SW 1271 (cell line): ENCODE measurements at regions not wholly inside any gene's neighbourhood (a gene's known extent, or its start where the extent isn't known, plus 50 kb on each side); places are given as distances from the start of the nearest gene placed in this dataset.
A peak's percentile ranks its signal among the peaks of the same experiment; 100 is the strongest.

Experiments
- DNase-seq, 2 experiments: peaks; one replicate each; lab custom pipeline; 2025; lab: John Stamatoyannopoulos, UW

DNA sequence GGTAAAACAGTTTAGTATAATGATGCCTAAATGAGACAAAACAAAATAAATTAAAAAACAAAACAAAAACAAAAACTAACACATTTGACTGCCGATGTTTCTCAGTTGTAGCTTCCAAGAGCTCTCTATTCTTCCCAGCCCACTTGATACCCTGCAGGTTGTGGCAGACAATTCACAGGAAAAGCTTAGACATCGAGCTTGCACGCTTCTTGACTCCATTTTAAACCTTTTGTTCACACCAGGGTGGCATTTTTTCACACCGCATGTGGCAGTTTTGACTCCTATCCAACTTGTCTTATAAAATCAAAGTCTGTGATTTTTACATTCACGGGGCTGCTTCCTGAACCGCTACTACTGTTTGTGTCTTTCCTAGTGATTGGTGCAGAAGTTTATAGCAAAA, 575.9 kb downstream of the USP25 start:
- DNase-seq, result no peak

DNA sequence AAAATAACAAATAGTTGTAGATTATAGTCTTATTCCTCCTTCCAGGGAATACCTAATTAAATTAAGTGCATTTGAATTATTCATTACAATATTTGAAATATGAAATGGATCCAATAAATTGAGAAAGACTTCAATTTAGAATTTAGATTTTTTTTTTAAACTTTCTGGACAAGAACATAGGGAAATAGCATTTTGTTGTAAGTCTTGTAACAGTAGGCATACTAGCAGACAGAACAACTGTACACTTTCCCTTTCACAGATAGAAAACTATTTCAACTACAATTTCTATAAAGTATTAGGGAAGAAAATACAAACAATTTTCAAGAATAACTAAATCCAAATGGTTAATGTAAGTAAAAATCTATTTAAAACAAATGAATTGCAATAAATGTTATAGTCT, 577.5 kb downstream of the USP25 start:
- DNase-seq, result no peak

DNA sequence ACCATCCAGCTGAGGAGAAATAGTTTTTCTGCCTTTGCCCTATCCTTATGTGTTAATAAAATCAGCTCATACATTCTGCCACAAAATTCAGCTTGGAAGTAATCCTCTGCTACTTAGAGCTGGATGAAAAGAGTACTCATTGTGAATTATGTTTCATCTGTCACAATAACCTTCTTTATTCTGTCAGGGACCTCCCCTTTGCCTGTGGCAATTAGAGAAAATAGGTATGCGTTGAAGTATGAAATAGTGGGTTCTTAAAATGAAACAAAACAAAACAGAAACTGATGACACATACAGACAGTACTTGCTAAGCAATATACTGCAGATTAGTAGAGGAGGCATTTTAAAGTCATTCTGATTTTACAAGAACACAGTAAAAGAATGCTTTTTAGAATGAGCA, 578.5 kb downstream of the USP25 start:
- DNase-seq, result no peak

DNA sequence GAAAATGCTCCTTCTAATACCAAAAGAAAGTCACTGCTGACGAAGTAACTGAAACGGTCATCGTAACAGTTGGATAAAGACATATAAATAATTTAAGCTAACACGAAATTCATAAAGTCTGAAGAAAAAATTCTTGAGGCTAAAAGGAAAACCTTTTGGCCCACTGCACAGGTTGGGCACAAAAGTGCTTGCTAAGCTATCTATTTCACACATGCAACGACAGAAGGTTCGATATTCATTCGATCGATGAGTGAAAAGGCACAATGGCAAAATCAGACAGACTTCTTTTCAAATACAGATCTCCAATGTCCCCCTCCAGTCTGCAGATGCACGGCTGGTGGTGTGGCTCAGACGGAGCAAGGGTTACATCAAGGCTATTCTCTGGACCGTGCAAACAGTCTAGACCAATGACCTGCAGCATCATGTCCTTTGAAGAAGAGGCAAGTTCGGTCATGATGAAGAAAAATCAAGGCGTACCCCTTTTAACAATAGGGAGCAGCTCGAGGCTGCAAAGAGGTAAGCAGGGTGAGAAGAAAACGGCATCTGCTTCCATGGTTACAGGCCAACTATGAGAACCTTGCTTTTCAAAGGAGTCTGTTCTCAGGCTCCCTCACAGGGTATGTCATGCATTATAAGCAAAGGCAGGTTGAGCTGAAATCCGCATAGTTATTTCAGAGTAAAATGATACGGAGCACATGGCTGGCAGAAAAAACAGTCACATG, 579.6 kb downstream of the USP25 start:
- no peak for DNase-seq

DNA sequence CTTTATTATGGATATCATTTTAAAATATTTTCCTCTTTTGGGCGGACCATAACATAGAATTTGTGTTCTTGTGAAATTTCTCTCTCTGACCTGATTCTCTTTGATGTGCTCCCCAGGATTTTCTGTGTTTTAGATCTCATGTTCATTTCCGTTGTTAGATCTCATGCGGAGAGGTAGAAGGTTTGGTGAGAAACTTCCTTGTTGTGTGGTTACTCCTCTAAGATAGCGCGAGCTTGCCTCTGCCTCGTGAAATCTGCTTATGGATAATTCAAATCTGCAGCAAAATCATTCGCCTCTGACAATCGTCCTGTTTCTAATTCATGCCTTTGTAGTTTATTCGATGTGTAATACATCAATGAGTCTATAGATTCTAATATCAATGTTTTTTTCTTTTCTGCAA, 580.4 kb downstream of the USP25 start:
- DNase-seq, result no peak

DNA sequence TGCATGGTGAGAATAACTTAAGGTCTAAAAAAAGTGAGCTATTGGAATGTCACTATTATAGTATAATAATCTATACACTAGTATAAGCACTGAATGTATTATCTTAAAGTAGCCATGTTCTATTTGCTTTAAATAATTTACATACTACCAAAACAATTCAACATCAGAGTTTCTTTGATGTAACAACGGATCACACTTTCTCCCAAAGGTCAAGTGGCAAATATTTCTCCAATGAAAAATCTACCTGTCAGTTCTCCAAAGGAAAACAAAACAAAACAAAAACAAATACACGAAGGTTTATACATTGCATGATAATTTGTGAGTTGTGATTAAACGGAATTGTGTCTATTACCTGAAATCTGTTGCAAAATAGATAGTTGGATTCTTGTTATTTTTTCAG, 581.4 kb downstream of the USP25 start:
- no peak for DNase-seq

DNA sequence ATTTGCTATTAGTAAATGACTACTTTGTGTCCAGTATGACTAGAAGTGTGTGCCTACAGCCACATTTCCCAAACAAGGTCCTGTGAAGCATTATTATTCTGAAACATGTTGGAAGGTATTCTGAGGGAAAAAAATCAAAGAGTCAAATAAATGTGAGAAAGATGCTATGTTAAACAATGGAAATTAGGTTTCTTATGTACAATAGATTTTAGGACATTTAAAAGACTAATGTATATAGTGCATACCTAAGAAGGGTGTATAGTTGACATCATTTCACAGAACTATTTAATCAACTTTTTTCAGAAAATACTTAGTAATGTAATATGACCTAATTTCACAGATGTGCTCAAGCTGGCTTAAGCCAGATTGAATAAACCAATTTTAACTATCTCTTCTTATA, 582.5 kb downstream of the USP25 start:
- DNase-seq, result no peak

DNA sequence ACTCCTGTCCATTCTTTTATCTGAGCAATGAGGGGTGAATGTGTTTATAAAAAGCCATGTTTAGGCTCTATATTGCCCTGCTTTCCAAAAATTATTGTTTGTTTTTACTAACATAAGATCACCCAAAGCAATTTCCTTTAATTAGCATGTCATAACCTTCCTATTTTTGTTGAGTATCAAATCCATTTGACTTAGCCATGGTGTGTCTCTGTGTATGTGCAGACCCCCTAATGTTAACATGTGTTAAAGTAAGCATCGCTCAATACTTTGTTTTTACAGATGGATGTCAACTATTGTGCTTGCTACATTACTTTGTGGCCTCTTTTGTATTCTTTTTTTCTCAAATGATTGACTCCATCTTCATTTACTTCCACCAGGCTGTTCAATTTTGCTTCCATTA, 585.4 kb downstream of the USP25 start:
- DNase-seq, result no peak

DNA sequence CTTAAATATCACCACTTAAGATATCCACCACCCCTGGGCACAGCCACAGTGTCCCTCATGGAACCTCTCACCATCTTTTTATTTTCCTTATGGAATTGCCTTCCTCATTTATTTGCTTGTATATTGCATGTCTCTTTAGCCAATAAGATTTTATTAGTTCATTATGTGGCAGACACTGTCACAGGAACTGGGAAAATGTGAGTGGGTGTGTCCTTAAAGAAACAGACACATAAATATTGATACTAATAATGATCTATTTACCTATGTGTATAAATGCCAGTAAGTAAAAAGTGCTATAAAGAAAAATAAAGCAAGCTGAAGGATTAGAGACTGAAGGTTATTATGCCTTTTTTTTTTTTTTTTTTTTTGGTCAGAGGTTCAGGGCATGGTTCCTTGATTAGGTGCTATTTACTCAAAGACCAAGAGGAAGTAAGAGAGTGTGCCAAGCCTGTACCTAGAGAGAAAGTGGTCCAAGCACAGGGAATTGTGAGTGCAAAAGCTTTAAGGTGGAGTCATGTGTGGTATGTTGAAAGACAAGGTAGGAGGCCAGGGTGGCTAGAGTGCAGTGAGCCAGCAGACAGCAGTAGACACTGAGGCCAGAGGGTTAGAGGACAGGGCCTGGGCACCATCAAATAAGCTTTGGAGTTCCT, 589.0 kb downstream of the USP25 start:
- DNase-seq, result no peak

DNA sequence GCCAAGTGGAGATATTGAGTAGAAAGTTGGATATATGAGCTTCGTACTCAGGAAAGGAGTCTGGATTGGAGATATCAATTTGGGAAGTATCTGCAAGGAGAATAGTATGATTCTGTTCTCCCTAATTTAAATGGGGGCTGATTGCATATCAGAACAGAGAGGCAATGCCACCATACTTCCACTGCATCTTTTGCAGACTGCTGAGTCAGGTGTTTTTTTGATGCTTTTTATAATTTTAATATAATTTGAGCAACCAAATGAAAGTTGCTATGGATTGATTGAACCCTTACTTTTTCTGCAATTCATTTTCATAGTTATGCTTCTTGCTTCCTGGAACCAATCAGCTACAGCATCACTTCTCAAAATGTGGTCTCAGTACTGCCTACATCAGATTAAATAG, 590.3 kb downstream of the USP25 start:
- no peak for DNase-seq

DNA sequence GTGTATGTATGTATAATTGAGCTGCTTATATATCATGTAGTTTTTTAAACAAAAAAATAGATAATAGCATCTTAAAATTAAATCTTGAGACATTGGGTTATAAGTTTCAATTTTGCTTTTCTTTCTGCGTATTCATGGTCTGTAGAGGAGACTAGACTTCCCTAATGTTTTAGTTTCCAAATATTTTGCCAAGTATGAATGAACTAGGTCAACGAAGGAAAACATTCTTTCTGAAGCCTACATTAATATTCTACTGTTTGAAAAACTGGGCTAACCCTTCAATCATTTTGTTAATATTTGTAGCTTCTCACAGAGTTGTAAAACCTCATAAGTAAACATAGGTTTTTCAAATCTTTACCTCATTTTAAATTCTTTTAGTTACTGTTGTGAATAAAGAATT, 592.7 kb downstream of the USP25 start:
- DNase-seq, result no peak

DNA sequence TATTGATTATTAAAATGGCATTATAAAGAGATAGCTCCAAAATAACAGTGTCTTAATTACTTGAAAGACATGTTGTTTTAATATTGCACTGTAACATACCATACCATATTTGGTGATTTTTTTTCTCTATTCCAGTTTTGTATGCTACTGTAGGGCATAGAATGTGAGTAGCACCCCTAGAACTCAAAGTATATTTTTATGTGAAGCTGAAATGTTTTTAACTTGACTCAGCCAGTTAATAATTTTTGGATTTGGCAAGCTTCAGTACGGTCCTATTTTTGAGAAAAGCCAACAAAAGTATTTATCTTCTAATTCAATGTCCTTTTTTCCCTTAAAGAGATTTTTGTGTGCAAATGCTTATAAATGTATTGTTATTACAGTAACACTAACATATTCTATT, 593.8 kb downstream of the USP25 start:
- no peak for DNase-seq

DNA sequence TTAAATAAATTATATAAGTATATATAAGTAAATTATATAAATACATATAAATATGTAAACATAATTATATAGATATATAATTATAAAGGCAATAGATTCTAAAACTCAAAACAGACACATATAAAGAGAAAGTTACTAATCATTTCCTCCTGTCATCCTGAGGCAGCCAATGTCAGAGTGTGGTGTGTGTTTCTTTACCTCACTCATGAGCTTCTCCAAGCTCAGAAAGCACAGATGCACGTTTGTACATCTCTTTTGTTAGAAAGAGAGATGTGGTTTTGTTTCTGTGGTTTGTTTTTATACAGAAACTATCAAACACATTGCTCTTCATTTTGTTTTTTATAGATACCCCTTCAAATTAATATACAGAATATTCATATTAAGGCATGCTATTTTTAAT, 594.8 kb downstream of the USP25 start:
- no peak for DNase-seq

DNA sequence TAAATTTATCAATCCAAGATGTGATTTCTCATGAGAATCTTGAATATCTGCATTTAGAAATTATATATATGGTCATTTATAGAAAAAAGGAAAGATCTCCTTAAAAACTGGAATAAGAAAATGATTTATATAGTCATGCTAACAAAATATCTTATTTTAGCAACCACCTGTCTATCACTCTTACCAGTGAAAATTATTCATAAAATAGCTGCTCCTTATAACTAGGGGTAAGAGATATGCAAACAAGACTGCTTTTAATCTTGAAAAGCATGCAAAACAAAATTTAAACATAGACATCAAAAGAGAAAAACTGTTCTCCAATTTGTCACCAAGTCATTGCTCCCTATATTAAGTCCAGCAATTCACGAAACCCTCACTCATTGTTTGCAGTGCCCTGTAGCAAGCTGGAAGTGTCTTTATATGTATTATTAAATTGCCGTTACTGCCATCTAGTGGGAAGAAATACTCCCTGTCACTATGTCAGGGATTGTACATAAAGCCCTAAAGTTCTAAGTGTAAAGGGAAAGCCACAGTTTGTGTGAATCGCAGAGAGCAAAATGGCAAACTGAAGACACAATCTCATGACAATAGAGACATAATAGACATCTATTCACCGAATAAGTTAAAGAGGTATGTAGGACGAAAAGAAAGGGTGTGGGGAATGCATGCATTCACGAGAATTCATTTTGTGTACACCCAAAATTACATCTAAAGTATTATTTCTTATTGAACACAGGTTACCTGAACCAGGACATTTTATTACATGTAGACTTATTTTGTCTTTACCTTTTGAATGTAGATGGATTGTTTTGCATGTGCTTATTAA, 600.5 kb downstream of the USP25 start:
- DNase-seq, result peak in 1 of 2 experiments; percentile 60

DNA sequence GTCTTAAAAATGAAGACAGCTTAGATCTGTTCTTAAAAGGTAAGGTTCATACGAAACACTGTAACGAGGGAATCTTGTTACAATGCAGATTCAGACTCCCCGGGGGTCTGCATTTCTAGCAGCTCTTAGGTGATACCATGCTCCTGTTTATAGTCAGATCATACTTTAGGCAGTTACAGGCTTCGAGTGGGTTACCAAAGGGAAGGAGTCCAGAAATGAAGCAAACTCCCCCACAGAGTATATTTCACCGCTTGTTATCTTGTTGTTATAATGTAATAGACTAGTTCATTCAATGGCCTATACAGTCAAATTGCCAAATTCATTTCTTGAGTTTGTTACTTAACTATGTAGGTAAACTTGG, 601.1 kb downstream of the USP25 start:
- no peak for DNase-seq

DNA sequence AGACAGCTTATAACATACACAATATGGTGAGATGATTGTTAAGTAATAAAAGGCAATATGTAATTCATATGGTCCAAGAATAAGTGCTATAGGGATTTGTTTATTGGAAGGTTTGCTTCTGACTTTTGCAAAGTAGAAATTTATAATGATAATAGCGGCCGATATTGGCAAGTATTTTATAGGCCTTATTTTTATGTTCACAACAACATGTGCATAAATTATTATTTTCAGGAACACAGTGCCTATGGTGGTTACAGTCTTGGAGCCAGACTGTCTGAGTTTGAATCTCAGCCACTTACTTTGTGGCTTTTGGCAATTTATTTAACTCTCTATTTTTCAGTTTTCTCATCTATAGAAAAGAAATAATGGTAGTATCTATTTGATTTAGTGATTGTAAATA, 607.5 kb downstream of the USP25 start:
- no peak for DNase-seq

DNA sequence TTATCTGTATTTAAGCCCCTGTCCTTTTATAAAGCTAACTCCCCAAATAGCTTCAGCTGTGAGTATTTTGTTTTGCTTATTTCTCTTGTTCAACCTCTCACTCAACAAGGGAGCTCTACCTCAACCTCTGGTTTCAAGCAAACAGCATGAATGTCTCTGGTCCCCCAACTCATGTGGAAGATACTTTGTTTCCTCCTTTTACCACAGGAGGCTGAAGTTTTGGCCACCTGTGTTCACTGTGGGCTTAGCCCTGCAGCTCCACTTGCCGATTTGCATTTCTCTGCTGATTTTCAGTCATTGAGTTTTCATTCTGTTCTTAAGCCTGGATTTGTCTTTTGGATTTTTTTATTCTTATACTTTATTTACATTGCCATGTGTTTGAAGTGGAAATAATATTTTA, 613.1 kb downstream of the USP25 start:
- no peak for DNase-seq

DNA sequence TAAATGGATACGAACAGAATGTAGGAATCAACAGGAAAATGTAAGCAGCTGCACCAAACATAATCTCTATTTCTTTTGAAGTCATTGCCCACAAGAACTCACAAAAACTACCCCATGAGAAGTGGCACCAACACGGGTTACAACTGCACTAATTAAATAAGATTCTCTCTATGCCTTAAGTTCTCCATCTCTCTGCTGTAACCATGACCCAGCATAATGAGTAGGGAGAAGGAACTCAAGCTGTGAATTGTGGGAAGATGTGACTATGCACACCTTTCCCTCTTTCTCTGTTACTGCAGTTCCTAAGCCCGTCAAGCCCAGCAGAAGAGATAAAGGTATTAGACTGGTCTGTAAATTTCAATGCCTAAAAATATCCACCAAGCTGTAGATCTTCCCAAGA, 614.0 kb downstream of the USP25 start:
- DNase-seq, result no peak

DNA sequence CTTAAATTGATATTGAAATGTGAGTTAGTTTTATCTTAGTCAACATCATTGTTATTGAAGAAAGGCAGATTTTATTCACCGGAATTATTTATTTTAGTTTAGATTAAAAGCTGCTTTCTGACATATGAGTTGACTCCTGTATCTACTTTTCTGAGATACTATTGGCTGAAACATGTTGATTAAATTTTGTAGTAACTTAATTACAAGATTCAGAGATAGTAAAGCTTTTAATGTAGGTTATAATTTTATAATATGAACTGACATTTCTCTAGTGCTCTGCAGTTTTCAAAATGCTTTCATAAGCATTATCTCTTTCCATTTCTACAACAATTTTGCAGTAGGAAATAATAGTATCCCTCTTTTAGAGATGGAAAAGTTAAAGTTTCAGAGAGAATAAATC, 616.0 kb downstream of the USP25 start:
- no peak for DNase-seq

DNA sequence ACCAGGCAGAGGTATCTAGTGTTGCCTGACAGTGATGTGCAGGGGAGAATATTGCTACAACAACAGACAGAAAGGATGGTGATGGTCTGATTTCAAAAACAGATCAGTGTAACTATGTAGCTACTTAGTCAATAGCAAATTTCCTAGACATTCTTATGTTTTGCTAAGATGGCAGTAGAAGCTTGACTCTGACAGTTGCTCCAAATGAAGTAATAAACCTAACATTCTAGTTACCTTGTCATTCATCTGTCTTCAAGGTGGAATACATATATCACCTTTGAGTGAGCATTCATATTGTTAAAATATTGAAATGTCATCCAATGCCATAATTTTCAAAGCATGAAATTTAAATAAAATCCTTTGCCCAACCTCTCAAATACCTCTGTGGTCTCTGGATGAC, 617.4 kb downstream of the USP25 start:
- DNase-seq, result no peak

DNA sequence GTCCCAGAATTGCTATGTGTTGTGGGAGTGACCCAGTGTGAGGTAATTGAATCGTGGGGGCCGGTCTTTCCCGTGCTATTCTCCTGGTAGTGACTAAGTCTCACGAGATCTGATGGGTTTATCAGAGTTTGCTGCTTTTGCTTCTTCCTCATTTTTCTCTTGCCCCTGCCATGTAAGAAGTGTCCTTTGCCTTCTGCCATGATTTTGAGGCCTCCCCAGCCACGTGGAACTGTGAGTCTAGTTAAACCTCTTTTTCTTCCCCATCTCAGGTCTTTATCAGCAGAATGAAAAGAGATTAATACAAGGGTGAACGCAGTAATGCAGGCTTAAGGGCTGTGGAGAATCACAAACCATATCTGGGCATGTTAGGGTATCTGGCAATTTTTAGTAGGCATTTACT, 624.0 kb downstream of the USP25 start:
- no peak for DNase-seq

DNA sequence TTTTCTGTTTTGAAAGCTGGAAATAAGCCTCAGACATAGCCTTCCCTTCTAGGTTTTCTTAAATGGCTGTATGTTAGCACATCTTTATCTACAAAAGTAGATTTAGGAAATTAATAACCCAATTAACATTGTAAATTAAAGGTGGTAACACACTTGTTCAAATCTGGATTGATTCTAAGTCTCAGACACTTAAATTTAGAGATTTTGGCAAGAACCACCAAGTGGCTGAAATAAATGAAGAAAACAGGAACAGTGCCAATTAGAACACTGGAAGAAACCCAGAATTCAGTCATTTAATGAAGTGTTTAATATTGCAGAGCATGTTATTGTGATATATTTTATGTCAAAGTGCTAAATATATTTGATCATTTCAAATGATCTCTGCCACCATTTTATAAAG, 628.2 kb downstream of the USP25 start:
- no peak for DNase-seq

DNA sequence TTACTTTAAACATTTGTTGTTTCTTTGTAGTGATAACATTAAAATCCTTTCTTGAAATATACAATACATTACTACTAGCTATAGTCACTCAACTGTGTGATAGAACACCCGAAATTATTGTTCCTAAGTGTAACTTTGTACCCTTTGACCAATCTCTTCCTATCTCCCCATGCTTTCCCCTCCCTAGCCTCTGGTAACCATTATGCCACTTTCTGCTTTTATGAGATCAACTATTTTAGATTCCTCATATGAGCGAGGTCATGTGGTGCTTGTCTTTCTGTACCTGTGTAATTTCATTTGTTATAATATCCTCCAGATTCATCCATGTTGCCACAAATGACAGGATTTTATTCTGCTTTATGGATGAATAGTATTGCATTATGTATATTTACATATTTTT, 629.0 kb downstream of the USP25 start:
- DNase-seq, result no peak
